NCI-H1105 treated with DMSO at 0.1 percent for 48 hours (cell line): ENCODE measurements at regions not wholly inside any gene's neighbourhood (a gene's known extent, or its start where the extent isn't known, plus 50 kb on each side); places are given as distances from the start of the nearest gene placed in this dataset.
"Not testable (repeated sequence)": the region's sequence is repeated elsewhere in the genome, so short reads cannot be mapped to it uniquely, and the experiment has no call there.

ENCODE experiments used
- DNase-seq: peaks from one replicate; lab custom pipeline; 2025; lab: John Stamatoyannopoulos, UW

DNA sequence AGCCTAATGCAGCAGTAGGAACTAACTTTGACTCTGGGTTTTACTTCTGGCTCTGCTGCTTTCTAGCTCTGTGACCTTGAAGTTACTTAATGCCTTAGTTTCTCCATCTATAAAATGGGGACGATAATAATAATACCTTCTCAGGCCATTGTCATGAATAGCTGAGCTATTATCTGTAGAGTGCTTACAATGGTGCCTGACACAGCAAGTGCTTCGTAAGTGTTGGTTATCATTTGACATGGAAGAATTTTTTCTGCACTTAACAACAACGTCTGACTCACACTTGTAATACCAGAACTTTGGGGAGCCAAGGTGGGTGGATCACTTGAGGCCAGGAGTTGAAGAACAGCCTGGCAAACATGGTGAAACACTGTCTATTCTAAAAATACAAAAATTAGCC is 140.5 kb downstream of the ARL4A start:
- DNase-seq, result no peak

DNA sequence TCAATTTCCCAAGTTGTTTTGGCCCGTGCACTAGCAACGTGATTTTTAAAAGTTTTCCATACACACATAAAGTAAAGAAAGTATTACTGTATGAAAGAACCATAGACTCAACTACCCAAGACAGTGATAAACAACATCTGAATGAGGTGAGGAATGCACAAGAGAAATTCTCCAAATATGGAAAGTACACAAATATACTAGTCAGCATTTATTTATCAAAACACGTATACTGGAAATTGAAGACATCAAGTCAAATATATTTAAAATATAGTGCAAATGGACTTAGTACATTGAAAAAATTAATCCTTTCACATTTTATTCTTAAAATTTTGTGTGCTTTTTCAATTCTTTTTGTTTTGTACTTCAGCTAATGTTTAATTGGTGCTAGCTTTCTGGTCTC is 143.6 kb downstream of the ARL4A start:
- no peak for DNase-seq

DNA sequence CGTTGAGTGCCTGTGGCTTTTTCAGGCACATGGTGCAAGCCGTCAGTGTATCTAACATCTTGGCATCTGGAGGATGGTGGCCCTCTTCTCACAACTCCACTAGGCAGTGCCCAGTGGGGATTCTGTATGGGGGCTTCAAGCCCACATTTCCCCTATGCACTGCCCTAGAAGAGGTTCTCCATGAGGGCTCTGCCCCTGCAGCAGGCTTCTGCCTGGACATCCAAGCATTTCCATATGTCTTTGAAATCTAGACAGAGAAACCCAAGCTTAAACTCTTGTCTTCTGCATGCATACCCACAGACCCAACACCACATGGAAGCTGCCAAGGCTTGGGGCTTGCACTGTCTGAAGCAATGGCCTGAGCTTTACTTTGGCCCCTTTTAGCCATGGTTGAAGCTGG is 146.4 kb downstream of the ARL4A start:
- DNase-seq, result no peak

DNA sequence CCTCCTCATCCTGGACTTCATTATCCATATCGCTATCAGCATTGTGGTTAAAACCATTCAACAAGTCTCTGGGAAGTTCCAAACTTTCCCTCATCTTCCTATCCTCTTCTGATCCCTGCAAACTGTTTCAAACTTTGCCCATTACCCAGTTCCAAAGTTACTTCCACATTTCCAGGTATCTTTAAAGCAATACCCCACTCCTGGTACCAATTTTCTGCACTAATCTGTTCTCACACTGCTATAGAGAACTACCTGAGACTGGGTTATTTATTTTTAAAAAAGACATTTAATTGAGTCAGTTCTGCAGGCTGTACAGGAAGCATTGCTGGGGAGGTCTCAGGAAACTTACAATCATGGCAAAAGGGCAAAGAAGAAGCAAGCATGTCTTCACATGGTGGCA is 147.3 kb downstream of the ARL4A start:
- no peak for DNase-seq

DNA sequence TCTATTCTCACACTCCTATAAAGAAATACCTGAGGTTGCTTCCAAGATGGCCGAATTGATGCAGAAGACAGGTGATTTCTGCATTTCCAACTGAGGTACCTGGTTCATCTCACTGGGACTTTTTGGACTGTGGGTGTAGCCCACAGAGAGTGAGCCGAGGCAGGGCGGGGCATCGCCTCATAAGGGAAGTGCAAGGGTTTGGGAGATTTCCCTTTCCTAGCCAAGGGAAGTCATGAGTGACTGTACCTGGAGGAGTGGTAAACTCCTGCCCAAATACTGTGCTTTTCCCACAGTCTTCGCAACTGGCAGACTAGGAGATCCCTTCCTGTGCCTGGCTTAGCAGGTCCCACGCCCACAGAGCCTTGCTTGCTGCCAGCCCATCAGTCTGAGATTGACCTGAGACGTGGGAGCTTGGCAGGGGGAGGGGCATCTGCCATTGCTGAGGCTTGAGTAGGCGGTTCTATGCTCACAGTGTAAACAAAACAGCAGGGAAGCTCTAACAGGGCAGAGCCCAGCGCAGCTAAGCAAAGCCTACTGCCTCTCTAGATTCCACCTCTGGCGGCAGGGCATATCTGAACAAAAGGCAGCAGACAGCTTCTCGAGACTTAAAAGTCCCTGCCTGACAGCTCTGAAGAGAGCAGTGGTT is 152.2 kb downstream of the ARL4A start:
- no peak for DNase-seq

DNA sequence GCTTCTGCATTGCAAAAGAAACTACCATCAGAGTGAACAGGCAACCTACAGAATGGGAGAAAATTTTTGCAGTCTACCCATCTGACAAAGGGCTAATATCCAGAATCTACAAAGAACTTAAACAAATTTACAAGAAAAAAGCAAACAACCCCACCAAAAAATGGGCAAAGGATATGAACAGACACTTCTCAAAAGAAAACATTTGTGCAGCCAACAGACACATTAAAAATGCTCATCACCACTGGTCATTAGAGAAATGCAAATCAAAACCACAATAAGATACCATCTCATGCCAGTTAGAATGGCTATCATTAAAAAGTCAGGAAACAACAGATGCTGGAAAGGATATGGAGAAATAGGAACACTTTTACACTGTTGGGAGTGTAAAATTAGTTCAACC is 157.3 kb downstream of the ARL4A start:
- DNase-seq, result not testable (repeated sequence)

DNA sequence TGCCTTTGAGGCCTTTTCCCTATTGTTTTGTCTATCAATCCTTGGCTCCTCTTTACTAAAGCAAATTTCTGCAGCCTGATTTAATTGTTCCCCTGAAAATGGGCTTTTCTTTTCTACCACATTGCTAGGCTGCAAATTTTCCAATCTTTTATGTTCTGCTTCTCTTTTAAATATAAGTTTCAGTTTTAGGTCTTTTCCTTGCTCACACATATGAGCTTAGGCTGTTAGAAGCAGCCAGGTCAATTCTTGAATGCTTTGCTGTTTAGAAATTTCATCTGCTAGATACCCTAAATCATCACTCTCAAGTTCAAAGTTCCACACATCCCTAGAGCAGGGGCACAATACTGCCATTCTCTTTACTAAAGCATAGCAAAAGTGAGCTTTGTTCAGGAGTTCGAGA is 159.6 kb downstream of the ARL4A start:
- DNase-seq, result no peak

DNA sequence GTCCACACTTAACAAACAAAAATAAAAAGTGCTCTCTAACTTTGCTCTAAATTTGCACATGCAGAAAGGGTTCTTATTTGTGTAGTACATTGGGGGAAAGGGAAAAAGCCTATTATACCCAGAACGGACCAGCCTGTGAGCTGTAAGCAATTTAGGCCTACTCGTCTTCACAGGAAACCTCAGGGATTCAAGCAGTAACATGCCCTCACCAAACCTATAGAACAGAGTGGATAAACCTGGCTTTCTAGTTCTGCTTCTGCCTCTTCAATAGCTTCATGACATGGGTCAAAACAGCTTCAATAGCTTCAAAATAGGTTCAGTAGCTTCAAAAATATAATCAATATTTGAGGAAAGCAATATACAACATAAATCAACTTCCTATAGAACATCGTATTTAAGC is 163.7 kb downstream of the ARL4A start:
- DNase-seq, result no peak

DNA sequence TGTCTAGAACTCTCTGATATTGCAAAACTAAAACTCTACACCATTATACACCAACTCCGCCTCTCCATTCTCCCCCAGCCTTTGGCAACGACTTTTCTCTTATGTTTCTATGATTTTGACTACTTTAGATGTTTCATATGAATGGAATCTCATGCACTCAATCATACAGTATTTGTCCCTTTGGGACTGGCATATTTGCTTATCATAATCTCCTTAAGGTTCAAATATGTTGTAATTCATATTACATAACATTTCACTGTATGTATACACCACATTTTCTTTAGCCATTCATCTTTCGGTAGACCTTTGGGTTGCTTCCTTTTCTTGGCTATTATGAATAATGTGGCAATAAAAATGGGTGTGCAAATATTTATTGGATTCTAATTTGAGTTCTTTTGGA is 164.4 kb downstream of the ARL4A start:
- no peak for DNase-seq

DNA sequence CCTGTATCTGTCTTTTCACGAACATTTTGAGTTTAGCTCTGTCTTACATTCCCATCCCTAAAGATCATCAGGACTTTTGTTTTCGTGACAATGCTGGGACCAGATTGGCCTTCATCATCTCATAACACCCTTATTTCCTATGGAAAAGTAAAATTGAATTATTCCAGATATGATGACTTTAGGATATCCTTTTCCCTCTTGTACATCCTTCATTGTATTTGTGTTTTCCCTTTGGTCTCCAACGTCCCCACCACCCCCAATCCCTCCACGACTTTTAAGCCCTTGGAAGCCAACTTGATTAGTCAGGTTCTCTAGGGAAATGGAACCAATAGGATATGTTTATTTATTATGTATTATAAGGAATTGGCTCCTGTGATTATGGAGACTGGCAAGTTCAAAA is 167.6 kb downstream of the ARL4A start:
- no peak for DNase-seq

DNA sequence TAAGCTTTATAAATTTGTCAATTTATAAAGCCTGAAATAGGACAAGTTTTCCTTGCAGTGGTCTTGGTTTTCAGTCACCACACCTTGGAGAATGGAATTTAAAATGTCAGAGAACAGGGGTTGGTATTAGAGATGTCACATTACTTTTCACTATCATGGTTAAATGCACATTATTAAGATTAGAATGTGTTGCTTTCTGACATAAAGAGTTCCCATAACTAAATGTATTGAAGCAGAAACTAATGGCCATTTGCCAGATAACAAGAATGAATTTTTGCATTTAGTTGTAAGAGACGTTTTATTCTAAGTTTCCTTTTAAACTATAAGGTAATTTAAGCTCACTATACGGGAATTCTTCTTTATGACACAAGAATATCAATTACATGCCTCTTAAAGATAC is 172.3 kb downstream of the ARL4A start:
- no peak for DNase-seq

DNA sequence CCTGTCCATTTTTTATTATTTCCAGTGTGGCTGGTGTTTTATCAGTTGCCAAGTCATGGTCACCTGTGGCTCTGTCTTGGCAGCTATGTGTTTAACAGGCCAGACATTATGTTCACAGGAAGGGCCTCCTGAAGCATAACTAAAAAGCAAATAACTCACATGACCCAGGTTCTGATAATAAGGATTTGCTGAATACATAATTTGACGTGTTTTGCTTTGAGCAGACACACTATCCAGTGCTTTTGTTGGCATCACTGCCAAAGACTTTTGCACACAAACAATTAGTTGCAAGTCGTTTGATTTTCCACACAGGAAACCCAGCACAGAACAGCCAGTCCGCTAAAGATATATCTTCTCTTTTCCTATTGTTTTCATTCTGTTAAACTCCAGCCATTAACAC is 173.6 kb downstream of the ARL4A start:
- no peak for DNase-seq

DNA sequence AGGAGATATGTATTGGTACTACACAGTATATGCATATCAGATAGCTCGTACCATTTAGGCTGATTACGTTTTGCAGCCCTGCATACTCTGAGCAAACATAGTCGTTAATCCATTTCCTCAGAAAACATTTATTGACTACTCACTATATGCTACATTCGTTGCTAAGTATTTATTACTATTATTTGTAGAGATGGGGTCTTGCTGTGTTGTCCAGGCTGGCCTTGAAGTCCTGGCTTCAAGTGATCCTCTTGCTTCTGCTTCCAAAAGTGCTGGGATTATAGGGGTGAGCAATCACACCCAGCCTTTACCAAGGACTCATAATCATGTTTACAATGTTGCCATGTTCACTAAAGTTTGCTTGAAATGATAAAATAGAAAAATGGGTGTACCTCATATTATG is 174.7 kb downstream of the ARL4A start:
- DNase-seq, result no peak

DNA sequence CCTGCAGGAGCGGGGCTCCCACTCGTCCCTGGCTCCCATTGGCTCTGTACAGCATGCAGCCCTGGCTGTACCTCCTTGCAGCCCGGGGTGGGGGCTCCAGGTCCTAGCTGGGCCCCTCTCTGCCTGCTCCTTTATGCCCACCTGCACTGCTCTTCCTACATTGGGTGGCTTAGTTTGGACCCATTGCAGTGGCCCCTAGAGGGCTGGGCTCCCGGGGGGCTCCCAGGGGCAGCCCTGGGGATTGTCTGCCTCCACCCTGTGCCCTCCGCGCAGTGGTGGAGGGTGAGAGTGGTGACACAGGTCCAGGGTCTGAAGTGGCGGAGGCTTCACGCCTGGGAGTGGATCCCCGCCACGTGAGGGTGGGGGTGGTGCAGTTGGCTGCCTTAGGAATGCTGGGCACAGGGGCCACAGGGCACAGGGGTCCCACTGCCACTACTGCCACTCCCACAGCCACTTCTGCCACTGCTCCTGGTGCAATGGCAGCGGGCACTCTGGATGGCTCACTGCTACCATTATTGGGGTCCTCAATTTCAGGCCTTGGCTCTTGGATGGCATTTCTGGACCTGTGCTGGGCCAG is 177.1 kb downstream of the ARL4A start:
- DNase-seq, result no peak

DNA sequence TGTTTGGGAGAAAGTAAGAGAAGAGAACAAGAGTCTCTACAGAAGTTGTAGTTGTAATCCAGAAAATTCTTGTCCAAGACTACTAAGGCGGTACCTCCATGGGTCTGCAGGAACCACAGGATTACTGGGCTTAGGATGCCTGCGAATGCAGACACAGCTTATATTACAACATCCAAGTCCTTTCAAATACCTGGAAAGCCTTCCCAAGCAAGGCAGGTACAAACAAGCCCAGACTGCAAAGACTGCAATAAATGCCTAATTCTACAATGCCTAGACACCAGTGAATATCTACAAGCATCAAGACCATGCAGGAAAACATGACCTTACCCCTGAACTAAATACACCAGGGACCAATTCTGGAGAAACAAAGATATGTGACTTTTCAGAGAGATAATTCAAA is 178.2 kb downstream of the ARL4A start:
- DNase-seq, result no peak

DNA sequence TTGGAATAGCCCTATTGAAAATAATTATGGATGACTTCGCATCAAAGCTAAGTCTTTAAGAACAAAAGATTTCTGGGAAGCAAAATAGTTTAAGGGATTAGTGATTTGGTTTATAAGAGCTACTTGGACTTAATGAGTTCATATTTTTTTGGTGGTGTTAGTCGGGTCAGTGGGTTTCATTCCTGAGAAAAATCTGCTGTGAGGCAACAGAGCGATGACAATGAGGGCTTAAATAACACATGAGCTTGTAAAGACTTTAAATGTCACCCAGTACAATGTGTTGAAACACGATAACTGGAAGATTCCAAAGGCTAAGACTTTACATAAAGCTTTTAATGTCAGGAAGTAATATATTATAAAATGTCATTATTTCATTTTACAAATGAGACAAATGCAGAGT is 178.8 kb downstream of the ARL4A start:
- no peak for DNase-seq

DNA sequence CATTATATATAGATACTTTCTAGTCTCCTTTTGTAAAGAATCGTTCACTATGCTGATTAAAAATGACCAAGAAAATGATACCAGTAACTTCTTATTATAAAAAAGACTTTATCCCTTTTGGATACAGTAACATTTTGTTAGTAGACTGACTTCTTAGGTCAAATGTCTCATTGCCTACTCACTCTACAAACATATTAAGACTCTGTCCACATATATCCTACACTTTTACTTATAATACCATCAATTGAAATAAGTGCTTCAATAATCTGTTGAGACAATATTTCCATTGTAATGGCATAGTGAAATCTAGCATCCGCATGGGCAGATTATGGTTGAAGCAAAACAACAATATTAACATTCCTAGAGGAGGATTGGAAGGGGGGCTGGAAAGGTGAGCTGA is 180.6 kb downstream of the ARL4A start:
- DNase-seq, result no peak

DNA sequence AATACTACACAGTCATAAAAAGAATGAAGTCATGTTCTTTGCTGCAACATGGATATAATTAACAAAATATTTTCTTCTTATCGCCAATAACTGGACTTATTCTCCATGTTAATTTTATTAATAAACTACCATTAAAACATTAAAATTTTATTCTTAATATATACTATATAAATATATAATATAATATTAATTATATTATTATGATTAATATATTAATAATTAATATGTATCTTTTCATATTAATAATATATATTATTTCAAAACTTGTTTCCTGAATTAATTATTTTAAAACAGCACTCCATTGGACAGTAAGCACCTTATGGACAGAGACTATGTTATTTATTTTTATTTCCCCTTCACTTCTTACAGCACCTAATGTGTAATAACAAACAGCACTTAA is 182.8 kb downstream of the ARL4A start:
- no peak for DNase-seq

DNA sequence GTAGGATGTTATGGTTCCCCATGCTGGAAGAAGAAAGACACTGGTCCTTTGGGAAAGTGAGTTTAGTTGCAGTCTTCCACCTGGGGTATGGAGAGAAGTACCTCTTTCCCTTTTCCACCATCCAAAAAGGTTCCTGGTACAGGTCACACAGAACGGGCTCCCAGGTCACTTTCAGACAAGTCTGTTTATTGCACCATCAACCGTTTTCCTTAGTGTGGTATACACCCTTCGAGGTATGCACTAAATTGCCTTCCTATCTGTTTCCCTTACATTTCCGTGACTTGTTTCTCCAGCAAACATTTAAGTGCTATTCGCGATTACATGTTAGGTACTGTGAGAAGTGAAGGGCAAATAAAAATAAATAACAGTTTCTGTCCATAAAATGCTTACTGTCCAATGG is 185.1 kb downstream of the ARL4A start:
- DNase-seq, result no peak

DNA sequence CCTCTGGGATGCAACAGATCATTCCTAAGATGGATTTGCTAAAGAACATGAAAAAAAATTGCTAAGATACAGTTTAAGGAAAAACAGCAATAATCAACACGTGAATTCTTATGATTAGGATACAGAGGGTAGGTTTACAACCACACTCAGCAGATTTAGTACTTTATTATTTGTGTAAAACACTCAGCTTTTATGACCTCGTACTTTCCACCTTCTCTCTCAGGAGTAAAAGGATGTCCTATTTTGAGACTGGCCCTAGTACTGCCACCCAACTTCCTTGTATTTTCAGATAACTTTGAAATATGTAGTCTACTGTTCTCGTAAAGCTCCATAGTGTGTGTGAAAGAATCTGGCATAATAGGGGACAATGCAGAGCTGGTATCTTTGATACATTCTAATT is 186.1 kb downstream of the ARL4A start:
- DNase-seq, result no peak

DNA sequence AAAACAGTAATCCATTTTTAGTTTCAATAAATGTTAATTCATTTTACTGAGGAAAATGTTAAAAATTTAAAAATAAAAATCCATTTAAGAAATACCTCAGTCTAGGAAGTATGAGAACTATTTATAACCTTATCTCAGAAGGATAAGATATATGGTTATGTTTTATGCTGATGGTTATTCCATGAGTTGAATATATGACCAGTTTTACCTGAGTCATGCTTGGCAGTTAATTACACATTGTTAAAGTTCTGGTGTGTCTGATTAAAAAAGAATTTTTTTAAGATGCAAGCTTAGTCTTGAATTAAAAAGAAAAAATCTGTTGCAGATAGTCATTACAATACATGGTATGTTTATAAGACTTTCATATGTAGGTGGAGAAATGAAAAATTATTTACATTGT is 191.7 kb downstream of the ARL4A start:
- DNase-seq, result no peak

DNA sequence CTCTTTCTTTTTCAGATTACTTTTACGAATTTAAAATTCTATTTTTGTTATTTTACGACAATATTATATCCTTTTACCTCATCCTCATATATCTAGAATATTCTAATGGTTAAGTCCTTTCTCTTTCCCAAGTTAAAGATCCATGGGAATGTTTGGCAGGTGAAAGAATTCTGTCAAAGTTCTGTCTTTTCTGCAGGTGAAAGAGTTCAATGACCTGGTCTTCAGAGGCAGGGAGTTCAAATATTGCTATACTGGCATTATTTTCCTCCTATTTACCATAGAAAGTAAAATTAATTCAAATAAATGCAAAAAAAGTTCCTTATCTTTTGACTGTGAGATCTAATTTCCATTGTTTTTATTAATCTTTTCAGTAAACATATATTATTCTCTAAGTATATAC is 194.3 kb downstream of the ARL4A start:
- no peak for DNase-seq

DNA sequence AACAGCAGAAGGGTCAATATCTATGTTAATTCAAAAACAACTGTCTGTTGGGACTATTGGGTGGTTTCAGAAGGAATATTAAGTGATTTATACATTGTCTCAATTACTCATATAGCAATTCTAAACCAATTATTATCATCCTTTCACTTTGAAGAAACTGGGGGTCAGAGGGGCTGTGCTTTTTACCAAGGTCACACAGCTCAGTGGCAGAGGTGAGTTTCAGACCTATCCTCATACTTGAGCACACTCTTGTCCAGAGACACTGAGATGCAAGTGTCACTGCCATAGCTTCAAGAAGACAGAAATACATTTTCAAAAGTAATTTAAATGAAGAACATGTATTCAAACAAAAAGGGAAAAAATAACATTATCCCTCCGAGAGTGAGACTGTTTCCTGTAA is 195.3 kb downstream of the ARL4A start:
- DNase-seq, result no peak

DNA sequence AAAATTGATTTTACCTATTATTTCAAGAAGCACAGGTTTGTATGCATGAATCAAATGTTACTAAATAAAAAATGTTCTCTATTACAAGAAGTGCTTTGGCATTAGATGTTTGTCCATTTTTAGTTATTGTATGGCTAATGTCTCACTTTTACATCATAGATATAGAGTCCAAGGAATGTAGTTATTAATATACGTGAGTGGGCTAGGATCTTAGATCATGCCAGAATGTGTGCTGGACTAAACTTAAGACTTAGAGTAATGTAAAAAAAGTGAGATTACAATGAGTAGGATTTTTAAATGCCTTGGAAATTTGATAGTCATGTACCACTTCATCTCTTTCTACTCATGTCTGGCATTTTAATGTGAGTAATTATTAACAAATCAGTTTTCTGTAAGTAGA is 196.6 kb downstream of the ARL4A start:
- no peak for DNase-seq
